Loucy (cell line): ENCODE measurements at regions not wholly inside any gene's neighbourhood (a gene's known extent, or its start where the extent isn't known, plus 50 kb on each side); places are given as distances from the start of the nearest gene placed in this dataset.

Experiments used
- CTCF ChIP-seq: fragments of 200-600 bp; sonication (generic); conservative IDR thresholded peaks from 2 replicates; pipeline ENCODE4 v1.5.1; 2014; ENCODE audit warnings: mild to moderate bottlenecking, antibody characterized with exemption, low read length
- EZH2phosphoT487 ChIP-seq: fragments of 200-600 bp; IDR thresholded peaks from 2 replicates; pipeline ENCODE4 v1.6.1; 2018; ENCODE audit warnings: antibody characterized with exemption, mild to moderate bottlenecking, moderate library complexity, borderline replicate concordance

GRCh38 chr13:40251343-40252032 lies 415.0 kb downstream of the FOXO1 start:
- TF ChIP-seq CTCF (peak; percentile 24; the same call in 1 of the 2 replicates), EZH2phosphoT487 (no peak)
